ENCODE measurements at regions not wholly inside any gene's neighbourhood (a gene's known extent, or its start where the extent isn't known, plus 50 kb on each side); places are given as distances from the start of the nearest gene placed in this dataset.

- Histone ChIP-seq H4K20me1 (ENCODE audit: insufficient read depth, low read depth, low read length) (no peaks in the 10 kb centered on the region), H3K36me3 (ENCODE audit: insufficient read depth, low read length) (no peaks in the 10 kb centered on the region), H2AFZ (ENCODE audit: low read length) (no peak overlapping the region), H3K9me2 (replicated peaks; ENCODE audit: insufficient read depth, low read length) (no peaks in the 10 kb centered on the region), H3K9ac (ENCODE audit: low read length) (no peak overlapping the region), H3K79me2 (ENCODE audit: low read length) (no peaks in the 10 kb centered on the region), H3K4me1 (ENCODE audit: low read length) (no peaks in the 10 kb centered on the region), H3K27me3 (ENCODE audit: low read length) (no peaks in the 10 kb centered on the region), H3K4me3 (ENCODE audit: low read length) (no peak overlapping the region), H3K27ac (ENCODE audit: low read length) (no peak overlapping the region), H3K4me2 (ENCODE audit: low read depth, low read length, poor library complexity, severe bottlenecking) (no peak overlapping the region), H3K9me3 (ENCODE audit: low read length) (no peaks in the 10 kb centered on the region; the same call in 1 of the 2 replicates)
- no peak for DNase-seq
Measured at GRCh38 chr9:119094086-119094485, 275.1 kb downstream of the BRINP1 start.

- Histone ChIP-seq H3K4me1 (ENCODE audit: low read length) (no peaks in the 10 kb centered on the region), H4K20me1 (ENCODE audit: insufficient read depth, low read depth, low read length) (no peaks in the 10 kb centered on the region), H3K36me3 (ENCODE audit: insufficient read depth, low read length) (no peaks in the 10 kb centered on the region), H3K4me3 (ENCODE audit: low read length) (no peak overlapping the region), H3K9ac (ENCODE audit: low read length) (no peak overlapping the region), H3K27me3 (ENCODE audit: low read length) (no peaks in the 10 kb centered on the region), H3K9me2 (replicated peaks; ENCODE audit: insufficient read depth, low read length) (no peaks in the 10 kb centered on the region), H3K4me2 (ENCODE audit: low read depth, low read length, poor library complexity, severe bottlenecking) (no peak overlapping the region), H2AFZ (ENCODE audit: low read length) (no peak overlapping the region), H3K27ac (ENCODE audit: low read length) (no peak overlapping the region), H3K79me2 (ENCODE audit: low read length) (no peaks in the 10 kb centered on the region), H3K9me3 (ENCODE audit: low read length) (no peaks in the 10 kb centered on the region; the same call in 1 of the 2 replicates)
- DNase-seq = no peak
Measured at GRCh38 chr9:119095072-119095471, 274.2 kb downstream of the BRINP1 start.

- DNase-seq = no peak
- Histone ChIP-seq H3K36me3 (ENCODE audit: insufficient read depth, low read length) (no peaks in the 10 kb centered on the region), H2AFZ (ENCODE audit: low read length) (no peak overlapping the region)
Measured at GRCh38 chr9:119101048-119101447, 268.2 kb downstream of the BRINP1 start.

GRCh38 chr9:119114681-119115080, 254.6 kb downstream of the BRINP1 start:
- H4K20me1 ChIP-seq (ENCODE audit: insufficient read depth, low read depth, low read length) = no peaks in the 10 kb centered on the region
- no peaks in the 10 kb centered on the region for H3K36me3 ChIP-seq (ENCODE audit: insufficient read depth, low read length)
- H2AFZ ChIP-seq (ENCODE audit: low read length) = no peak overlapping the region
- no peaks in the 10 kb centered on the region for H3K4me1 ChIP-seq (ENCODE audit: low read length)
- no peak overlapping the region for H3K4me2 ChIP-seq (ENCODE audit: low read depth, low read length, poor library complexity, severe bottlenecking)
- H3K9me3 ChIP-seq (ENCODE audit: low read length) = no peaks in the 10 kb centered on the region
- H3K4me3 ChIP-seq (ENCODE audit: low read length) = no peak overlapping the region
- H3K9me2 ChIP-seq (replicated peaks; ENCODE audit: insufficient read depth, low read length) = no peaks in the 10 kb centered on the region
- H3K9ac ChIP-seq (ENCODE audit: low read length) = no peak overlapping the region
- no peaks in the 10 kb centered on the region for H3K27me3 ChIP-seq (ENCODE audit: low read length)
- no peaks in the 10 kb centered on the region for H3K79me2 ChIP-seq (ENCODE audit: low read length)
- H3K27ac ChIP-seq (ENCODE audit: low read length) = no peak overlapping the region
- no peak for DNase-seq

More at GRCh38 chr9:119101048-119101447, 268.2 kb downstream of the BRINP1 start:
- Histone ChIP-seq H3K9me3 (ENCODE audit: low read length) (no peaks in the 10 kb centered on the region; the same call in 1 of the 2 replicates), H3K27ac (ENCODE audit: low read length) (no peak overlapping the region), H3K4me3 (ENCODE audit: low read length) (no peak overlapping the region), H3K79me2 (ENCODE audit: low read length) (no peaks in the 10 kb centered on the region), H3K4me2 (ENCODE audit: low read depth, low read length, poor library complexity, severe bottlenecking) (no peak overlapping the region), H4K20me1 (ENCODE audit: insufficient read depth, low read depth, low read length) (no peaks in the 10 kb centered on the region), H3K27me3 (ENCODE audit: low read length) (no peaks in the 10 kb centered on the region), H3K9me2 (replicated peaks; ENCODE audit: insufficient read depth, low read length) (0 out of 2 replicates have a peak, but pooled peaks cover 5% of the 10 kb centered on the region), H3K4me1 (ENCODE audit: low read length) (no peaks in the 10 kb centered on the region), H3K9ac (ENCODE audit: low read length) (no peak overlapping the region)
